ENCODE measurements at regions not wholly inside any gene's neighbourhood (a gene's known extent, or its start where the extent isn't known, plus 50 kb on each side); places are given as distances from the start of the nearest gene placed in this dataset.

DNA sequence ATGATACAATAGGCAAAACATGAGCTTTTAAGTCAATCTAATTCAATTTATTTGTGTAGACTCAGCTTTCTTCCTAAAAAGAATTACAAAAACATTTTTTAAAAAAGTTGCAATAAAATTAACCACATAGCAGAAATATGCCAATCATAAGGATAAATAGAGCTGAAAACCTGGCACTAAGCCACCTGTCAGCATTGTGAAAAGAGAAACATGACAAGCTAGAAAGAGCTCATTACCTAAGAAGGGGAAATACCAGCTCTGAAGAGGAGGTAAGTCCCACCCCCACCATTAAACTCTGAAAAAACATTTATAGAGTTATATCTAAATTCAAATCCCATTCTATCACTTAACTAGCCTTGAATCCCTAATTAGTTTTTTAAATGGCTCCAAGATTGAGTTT is 372.9 kb downstream of the OSTF1 start:
- no peak for DNase-seq
- Histone ChIP-seq H3K4me2 (ENCODE audit: low read depth, low read length) (no peak overlapping the region), H3K79me1 (ENCODE audit: low read depth in 1 of 2, low read length in 2 of 2) (no peaks in the 10 kb centered on the region), H3K18ac (ENCODE audit: low read depth, low read length) (no peak overlapping the region), H4K20me1 (ENCODE audit: insufficient read depth, low read length) (no peaks in the 10 kb centered on the region), H3K4me3 (ENCODE audit: insufficient read depth, low read depth, low read length) (no peak overlapping the region), H3K36me3 (ENCODE audit: control insufficient read depth, insufficient read depth, low read length) (no peaks in the 10 kb centered on the region), H4K8ac (ENCODE audit: low read depth in 2 of 2, low read length in 2 of 2) (no peak overlapping the region), H3K23ac (ENCODE audit: low read depth, low read length) (no peak overlapping the region), H4K91ac (ENCODE audit: insufficient read depth, low read depth, low read length) (no peak overlapping the region), H2BK20ac (ENCODE audit: low read depth, low read length) (no peak overlapping the region), H3K9me3 (ENCODE audit: control insufficient read depth, insufficient read depth, low read length) (0 out of 2 replicates have a peak, but pooled peaks cover 1% of the 10 kb centered on the region), H3K27me3 (ENCODE audit: control insufficient read depth, insufficient read depth, low read length) (no peaks in the 10 kb centered on the region), H3K14ac (replicated peaks; ENCODE audit: low read depth, low read length) (no peak overlapping the region), H2BK15ac (ENCODE audit: low read depth, low read length) (no peak overlapping the region), H2BK5ac (ENCODE audit: low read depth, low read length, poor library complexity, severe bottlenecking) (no peak overlapping the region), H3K4me1 (ENCODE audit: control insufficient read depth, insufficient read depth, low read length) (no peaks in the 10 kb centered on the region), H3K9me1 (ENCODE audit: insufficient read depth, low read length) (no peaks in the 10 kb centered on the region), H2AK9ac (replicated peaks; ENCODE audit: low read depth, low read length, poor library complexity) (no peak overlapping the region), H3K27ac (ENCODE audit: insufficient read depth, low read length) (no peak overlapping the region), H2AK5ac (ENCODE audit: low read depth, low read length) (no peak overlapping the region), H3K56ac (ENCODE audit: extremely low read depth, insufficient read depth, low read length) (no peak overlapping the region), H2AFZ (replicated peaks; ENCODE audit: low read length, poor library complexity) (no peak overlapping the region), H3K4ac (ENCODE audit: low read depth, low read length) (no peak overlapping the region), H2BK120ac (ENCODE audit: low read depth, low read length) (no peak overlapping the region), H3K9ac (ENCODE audit: low read depth, low read length) (no peak overlapping the region), H4K5ac (ENCODE audit: low read depth, low read length) (no peak overlapping the region)
- ATAC-seq (ENCODE audit: low read depth), result no peak
- ChIA-PET CTCF (no interaction called here), POLR2A (ENCODE audit: unreplicated experiment) (no interaction called here)
- intact Hi-C loops (cut with micrococcal nuclease), result no loop called here
- in situ Hi-C loops (cut with MboI; ENCODE audit: low sequenced_read_pairs), result no loop called here
- no TSS peak for BruUV-seq (replicated peaks)
- no peak for TF ChIP-seq MAZ (IDR thresholded peaks at IDR 0.05; ENCODE audit: borderline replicate concordance, low read depth, low read length)
- TF ChIP-seq RCOR1 (IDR thresholded peaks at IDR 0.05; ENCODE audit: insufficient replicate concordance, low read length), result no peak
- no peak for TF ChIP-seq CHD1 (IDR thresholded peaks at IDR 0.05; ENCODE audit: low read depth, low read length)
- no peak for TF ChIP-seq RFX5 (IDR thresholded peaks at IDR 0.05; ENCODE audit: low read depth, low read length)
- dilution Hi-C loops (cut with HindIII; ENCODE audit: low sequenced_read_pairs, unreplicated experiment), result no loop called here
